ENCODE measurements at regions not wholly inside any gene's neighbourhood (a gene's known extent, or its start where the extent isn't known, plus 50 kb on each side); places are given as distances from the start of the nearest gene placed in this dataset.

GRCh38 chr9:109883623-109884022 is 103.6 kb downstream of the PALM2AKAP2 start:
- CTCF ChIA-PET: no interaction called here
- no peaks in the 10 kb centered on the region for H3K36me3 Mint-ChIP-seq
- H3K4me3 Mint-ChIP-seq: no peak overlapping the region

DNA sequence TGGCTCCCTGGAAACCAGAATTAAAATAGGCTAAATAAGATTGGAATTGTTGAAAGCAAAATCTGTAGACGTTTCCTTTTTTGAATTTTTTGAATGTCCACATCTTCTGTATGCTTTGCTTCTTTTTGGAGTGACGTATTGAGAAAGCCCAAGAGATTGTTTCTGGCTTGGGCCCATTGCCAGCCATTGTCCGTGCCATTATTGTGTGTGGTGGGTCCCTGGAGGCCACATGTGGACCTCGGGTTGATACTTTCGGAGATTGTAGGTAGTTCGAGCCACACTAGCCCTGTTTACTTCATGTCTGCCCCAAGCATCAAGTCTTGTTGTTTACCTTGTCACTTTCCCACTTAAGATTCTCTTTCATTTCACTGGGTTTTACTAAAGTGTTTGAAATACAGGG is 106.0 kb downstream of the PALM2AKAP2 start:
- H3K4me1 Mint-ChIP-seq: peaks cover 11% of the 10 kb centered on the region

More at GRCh38 chr9:109883623-109884022, 103.6 kb downstream of the PALM2AKAP2 start:
- POLR2A ChIA-PET: no interaction called here
- no peaks in the 10 kb centered on the region for H3K9me3 Mint-ChIP-seq
- DNase-seq (ENCODE audit: low spot score): no peak
- TF ChIP-seq ZNF219 (CRISPR knock-in tag; IDR thresholded peaks at IDR 0.05; ENCODE audit: borderline replicate concordance) (no peak), E2F4 (CRISPR knock-in tag; IDR thresholded peaks at IDR 0.05; ENCODE audit: borderline replicate concordance, low read depth) (no peak), NR3C1 (CRISPR knock-in tag; conservative IDR thresholded peaks at IDR 0.05; ENCODE audit: low read depth) (no peak), AFF4 (CRISPR knock-in tag; IDR thresholded peaks at IDR 0.05; ENCODE audit: borderline replicate concordance) (no peak), ETV6 (CRISPR knock-in tag; IDR thresholded peaks at IDR 0.05) (no peak), ZNF423 (CRISPR knock-in tag; IDR thresholded peaks at IDR 0.05) (no peak), PRRX2 (CRISPR knock-in tag; IDR thresholded peaks at IDR 0.05) (no peak)
- H3K4me1 Mint-ChIP-seq: peaks cover 14% of the 10 kb centered on the region
- H3K27me3 Mint-ChIP-seq (ENCODE audit: low read depth): no peaks in the 10 kb centered on the region
- ATAC-seq: no peak
- no peak overlapping the region for H3K27ac Mint-ChIP-seq

DNA sequence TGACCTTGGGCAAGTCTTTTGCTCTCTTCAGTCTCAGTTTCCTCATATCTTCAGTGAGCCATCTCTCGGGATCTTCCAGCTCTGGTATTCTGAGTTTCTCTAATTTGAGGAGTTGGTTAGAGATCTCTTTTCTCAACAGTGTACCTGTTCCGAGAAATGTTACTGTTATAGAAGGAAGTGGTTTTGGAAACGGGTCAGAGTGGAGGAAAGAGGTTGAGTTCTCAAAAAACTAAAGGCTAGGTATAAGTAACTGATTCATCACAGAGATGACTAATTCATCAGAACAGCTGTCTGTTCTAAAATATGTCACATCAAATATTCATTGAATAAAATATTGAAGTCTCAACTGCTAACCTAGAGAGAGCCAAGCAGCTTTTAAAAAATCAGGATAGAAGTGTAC is 106.6 kb downstream of the PALM2AKAP2 start:
- H3K4me1 Mint-ChIP-seq: peaks cover 11% of the 10 kb centered on the region
- DNase-seq (ENCODE audit: low spot score) (no peak), ATAC-seq (no peak)
- H3K4me3 Mint-ChIP-seq: no peak overlapping the region
- H3K27ac Mint-ChIP-seq: no peak overlapping the region
- ChIA-PET POLR2A (no interaction called here), CTCF (interaction anchor here (1.4 kb wide), 1 partner anchor 27 kb away, joined by 4 read pairs; no protein-coding TSS in a partner anchor)
- no peaks in the 10 kb centered on the region for H3K36me3 Mint-ChIP-seq
- TF ChIP-seq HMGA2 (CRISPR knock-in tag; IDR thresholded peaks at IDR 0.05) (no peak), ZNF121 (CRISPR knock-in tag; IDR thresholded peaks at IDR 0.05) (no peak), PRRX2 (CRISPR knock-in tag; IDR thresholded peaks at IDR 0.05) (no peak), ZNF138 (CRISPR knock-in tag; conservative IDR thresholded peaks at IDR 0.05) (no peak)
- no peaks in the 10 kb centered on the region for H3K27me3 Mint-ChIP-seq (ENCODE audit: low read depth)
- no peaks in the 10 kb centered on the region for H3K9me3 Mint-ChIP-seq

More for the DNA sequence above, 106.0 kb downstream of the PALM2AKAP2 start:
- H3K4me3 Mint-ChIP-seq: no peak overlapping the region
- DNase-seq (ENCODE audit: low spot score): no peak
- ChIA-PET CTCF (no interaction called here), POLR2A (no interaction called here)
- no peaks in the 10 kb centered on the region for H3K9me3 Mint-ChIP-seq
- no peaks in the 10 kb centered on the region for H3K36me3 Mint-ChIP-seq
- no peak overlapping the region for H3K27ac Mint-ChIP-seq
- ATAC-seq: no peak
- TF ChIP-seq, protein P1, sequence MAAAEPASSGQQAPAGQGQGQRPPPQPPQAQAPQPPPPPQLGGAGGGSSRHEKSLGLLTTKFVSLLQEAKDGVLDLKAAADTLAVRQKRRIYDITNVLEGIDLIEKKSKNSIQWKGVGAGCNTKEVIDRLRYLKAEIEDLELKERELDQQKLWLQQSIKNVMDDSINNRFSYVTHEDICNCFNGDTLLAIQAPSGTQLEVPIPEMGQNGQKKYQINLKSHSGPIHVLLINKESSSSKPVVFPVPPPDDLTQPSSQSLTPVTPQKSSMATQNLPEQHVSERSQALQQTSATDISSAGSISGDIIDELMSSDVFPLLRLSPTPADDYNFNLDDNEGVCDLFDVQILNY (CRISPR knock-in tag; IDR thresholded peaks at IDR 0.05): no peak
- TF ChIP-seq CREB1 (CRISPR knock-in tag; IDR thresholded peaks at IDR 0.05) (no peak), PREB (CRISPR knock-in tag; IDR thresholded peaks at IDR 0.05; ENCODE audit: borderline replicate concordance) (no peak)
- no peaks in the 10 kb centered on the region for H3K27me3 Mint-ChIP-seq (ENCODE audit: low read depth)

DNA sequence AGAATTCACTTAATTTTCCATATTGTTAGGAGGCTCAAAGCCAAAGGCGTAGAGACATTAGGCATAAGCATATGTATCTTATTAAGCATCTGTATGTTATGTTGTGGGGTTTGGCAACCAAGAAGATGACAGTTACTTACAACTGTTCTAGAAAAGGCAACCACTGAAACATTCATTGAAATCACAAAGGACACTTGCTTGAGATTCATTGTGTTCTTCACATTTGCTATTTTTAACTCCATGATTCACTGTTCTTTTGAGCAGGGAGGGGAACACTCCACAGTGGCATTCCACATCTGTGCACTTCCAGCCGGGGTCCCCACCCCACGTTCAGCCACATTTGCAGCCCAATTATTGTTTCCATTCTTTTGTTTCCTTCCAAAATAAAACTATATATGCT is 107.1 kb downstream of the PALM2AKAP2 start:
- POLR2A ChIA-PET: no interaction called here
- no peak for DNase-seq (ENCODE audit: low spot score)
- Mint-ChIP-seq H3K4me3 (no peak overlapping the region), H3K9me3 (no peaks in the 10 kb centered on the region), H3K4me1 (peaks cover 11% of the 10 kb centered on the region), H3K27ac (no peak overlapping the region), H3K36me3 (no peaks in the 10 kb centered on the region), H3K27me3 (ENCODE audit: low read depth) (no peaks in the 10 kb centered on the region)
- ATAC-seq: no peak
- TF ChIP-seq ATF2 (CRISPR knock-in tag; IDR thresholded peaks at IDR 0.05; ENCODE audit: borderline replicate concordance, low read depth): no peak
- no peak for TF ChIP-seq NFE2L1 (CRISPR knock-in tag; IDR thresholded peaks at IDR 0.05)
- TF ChIP-seq KAT7 (CRISPR knock-in tag; IDR thresholded peaks at IDR 0.05; ENCODE audit: borderline replicate concordance): no peak
- no peak for TF ChIP-seq ZNF396 (CRISPR knock-in tag; IDR thresholded peaks at IDR 0.05; ENCODE audit: borderline replicate concordance)
- TF ChIP-seq ELF4 (CRISPR knock-in tag; IDR thresholded peaks at IDR 0.05; ENCODE audit: low read depth): no peak
- TF ChIP-seq ZNF219 (CRISPR knock-in tag; IDR thresholded peaks at IDR 0.05; ENCODE audit: borderline replicate concordance): no peak
- TF ChIP-seq TEAD4 (CRISPR knock-in tag; IDR thresholded peaks at IDR 0.05): no peak
- no peak for TF ChIP-seq CREB1 (CRISPR knock-in tag; IDR thresholded peaks at IDR 0.05)
- CTCF ChIA-PET: interaction anchor here (0.6 to 1.4 kb wide), 2 partner anchors 28 to 35 kb away, joined by 4 read pairs; no protein-coding TSS in a partner anchor

Data from WTC11 (cell line).